G401.6 (cell line): ENCODE measurements at regions not wholly inside any gene's neighbourhood (a gene's known extent, or its start where the extent isn't known, plus 50 kb on each side); places are given as distances from the start of the nearest gene placed in this dataset.
"Not testable (repeated sequence)": the region's sequence is repeated elsewhere in the genome, so short reads cannot be mapped to it uniquely, and the experiment has no call there.

ENCODE experiments used
- FAIRE-seq: peaks from 2 replicates; lab custom pipeline; 2012; peaks lifted over from hg19 to GRCh38; lab: Jason Lieb, UNC

DNA sequence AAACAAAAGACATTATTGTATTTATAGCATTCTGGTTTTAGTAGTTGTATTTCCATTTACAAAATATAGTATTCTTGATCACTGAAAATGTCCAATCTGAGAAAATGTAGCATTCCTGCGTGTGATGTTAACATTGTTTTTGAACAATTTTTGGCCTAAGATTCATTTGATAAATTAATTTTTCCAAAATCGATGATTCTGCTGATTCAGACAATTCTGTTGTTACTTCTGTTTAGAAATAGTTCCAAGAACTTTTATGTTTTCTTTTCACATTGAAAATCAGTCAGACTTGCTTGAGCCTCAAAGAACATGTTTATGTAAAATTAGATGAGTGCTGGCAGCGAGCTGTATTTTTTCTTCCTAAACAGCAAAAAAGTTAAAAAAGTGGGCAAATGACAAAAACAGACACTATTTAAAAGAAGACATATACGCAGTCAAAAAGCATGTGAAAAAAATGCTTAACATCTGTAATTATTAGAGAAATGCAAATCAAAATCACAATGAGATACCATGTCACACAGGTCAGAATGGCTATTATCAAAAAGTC lies 804.5 kb upstream of the MIR17HG start:
- FAIRE-seq, result no peak

GRCh38 chr13:90545070-90545840 lies 802.2 kb upstream of the MIR17HG start:
- FAIRE-seq, result no peak

- no peak for FAIRE-seq
These were observed 800.2 kb upstream of the MIR17HG start for GRCh38 chr13:90547272-90547790.

- no peak for FAIRE-seq
These were observed 796.2 kb upstream of the MIR17HG start for GRCh38 chr13:90551253-90551652.

- FAIRE-seq, result no peak
These were observed 794.8 kb upstream of the MIR17HG start for GRCh38 chr13:90552702-90553101.

DNA sequence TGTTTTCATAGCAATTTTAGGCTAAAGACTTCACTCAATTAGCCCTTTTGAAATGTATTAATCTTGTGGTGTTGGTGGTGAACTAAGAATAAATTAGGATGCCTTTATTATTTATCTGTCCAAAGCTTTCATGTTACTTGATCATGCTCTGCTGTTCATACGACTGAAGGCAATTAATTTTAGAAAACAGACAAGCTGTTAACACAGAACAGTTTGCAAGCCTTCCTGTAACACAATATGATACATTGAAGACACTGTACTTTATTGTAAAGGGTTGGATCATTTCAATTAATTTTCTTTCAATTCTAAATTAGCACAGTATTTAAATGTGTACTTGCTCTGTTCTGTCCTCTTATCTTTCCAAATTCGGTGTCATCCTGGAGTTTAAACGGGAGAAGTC lies 794.3 kb upstream of the MIR17HG start:
- FAIRE-seq, result no peak

DNA sequence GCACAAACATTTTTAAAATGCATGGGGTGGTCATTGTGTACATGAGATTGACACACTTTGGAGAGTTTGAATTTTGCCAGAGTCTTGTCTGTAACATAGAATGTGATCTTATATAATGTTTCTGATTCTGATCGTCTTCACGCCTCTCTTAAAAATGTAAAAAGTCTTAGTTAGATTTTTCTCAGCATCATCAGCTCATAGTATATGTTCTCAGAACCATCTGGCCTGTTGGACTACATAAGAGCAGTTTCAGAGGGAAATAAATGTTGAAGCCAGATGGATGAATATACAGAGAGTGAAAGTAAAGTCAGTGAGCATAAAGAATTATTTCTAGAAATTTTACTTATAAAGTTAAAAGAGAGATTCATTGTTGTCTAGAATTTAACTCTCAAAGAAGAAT lies 789.9 kb upstream of the MIR17HG start:
- no peak for FAIRE-seq

DNA sequence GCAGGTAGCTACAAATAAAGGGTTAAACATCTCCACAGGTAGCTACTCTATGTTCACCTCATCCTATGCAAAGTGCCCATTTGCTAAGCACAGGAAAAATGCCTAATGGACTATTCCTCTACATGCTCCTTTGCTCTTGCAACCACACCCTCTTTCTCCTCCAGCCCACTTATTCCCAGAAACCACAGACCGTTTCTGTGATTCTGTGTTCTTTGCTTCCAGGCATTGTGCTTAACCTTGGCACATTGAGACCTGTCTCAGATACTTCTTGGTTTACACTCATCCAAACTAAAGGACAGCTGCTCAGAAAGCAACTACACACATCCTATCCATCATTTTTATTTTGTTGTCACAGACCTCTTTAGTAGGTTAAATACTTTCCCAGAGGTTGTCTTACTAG lies 785.0 kb upstream of the MIR17HG start:
- FAIRE-seq, result no peak

DNA sequence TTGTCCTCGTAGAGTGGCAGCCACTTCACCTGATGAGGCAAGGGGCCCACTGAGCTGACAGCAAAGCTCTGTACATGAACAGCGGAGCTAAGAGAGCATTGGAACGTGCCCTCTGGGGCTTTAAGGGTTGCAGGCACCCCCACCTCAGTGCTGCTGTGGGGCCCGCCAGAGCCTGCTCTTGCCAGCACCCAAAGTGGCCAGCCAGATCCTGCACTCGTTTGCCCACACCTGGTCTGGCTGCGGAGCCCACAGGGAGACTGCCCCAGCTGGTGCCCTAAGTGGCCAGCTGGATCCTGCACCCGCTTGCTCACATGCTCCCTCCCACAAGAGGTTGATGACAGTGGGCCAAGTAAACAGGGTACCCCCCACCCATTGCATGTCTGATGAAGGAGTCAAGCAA lies 783.4 kb upstream of the MIR17HG start:
- no peak for FAIRE-seq

DNA sequence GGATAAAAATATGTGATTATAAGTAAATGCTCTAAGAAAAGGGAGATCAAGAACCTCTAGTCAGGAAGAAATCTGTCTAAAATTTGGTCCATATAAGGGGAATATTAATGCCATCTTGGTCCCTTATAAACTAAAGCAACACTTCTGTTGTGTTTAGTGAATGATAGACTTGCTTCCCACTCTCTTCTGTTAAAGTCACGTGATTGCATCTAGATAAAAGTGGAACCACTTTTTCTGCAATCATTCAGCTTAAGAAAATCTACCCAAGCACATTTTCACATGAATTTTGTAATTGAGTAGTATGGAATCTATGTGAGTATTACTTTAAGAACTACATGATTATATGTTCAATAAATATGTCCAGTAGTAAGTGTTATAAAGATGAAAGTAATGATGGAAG lies 782.9 kb upstream of the MIR17HG start:
- FAIRE-seq, result no peak

GRCh38 chr13:90565985-90566713 lies 781.3 kb upstream of the MIR17HG start:
- FAIRE-seq, result no peak

DNA sequence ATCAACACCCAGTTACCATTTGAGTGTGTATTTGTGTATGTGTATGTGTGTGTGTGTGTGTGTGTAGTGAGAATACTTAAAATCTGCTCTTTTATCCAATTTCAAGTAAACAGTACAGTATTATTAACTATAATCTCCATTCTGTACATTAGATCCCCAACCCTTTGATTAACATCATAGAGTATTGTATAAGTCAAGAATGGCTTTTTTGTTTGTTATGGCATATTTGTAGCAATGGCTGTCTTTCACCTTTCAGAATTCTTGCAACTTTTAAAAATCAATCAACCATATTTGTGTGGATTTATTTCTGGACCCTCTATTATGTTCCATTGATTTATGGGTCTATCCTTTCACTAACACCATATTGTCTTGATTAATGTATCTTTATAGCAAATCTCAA lies 779.3 kb upstream of the MIR17HG start:
- FAIRE-seq, result no peak

- FAIRE-seq, result no peak
These were observed 771.4 kb upstream of the MIR17HG start for GRCh38 chr13:90576067-90576466.

DNA sequence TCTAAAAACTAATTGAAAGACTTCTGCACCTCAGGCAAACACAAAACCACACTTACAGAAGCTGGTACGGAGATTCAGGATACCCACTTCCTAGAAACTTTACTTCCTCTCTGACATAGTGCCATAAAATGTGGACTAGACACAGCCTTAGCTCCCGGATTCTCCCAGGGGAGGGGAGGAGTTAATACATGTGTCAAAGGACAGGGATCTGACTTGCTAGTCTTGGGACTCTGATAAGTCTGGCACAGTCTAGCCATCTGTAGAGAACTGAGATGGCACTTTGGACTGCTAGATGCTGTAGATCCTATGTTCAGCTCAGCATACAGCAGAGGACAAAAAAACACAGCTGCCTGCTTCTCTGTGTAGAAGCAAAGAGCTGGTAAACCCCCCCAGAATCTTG lies 769.8 kb upstream of the MIR17HG start:
- no peak for FAIRE-seq

GRCh38 chr13:90585392-90585791 lies 762.1 kb upstream of the MIR17HG start:
- FAIRE-seq, result no peak

- FAIRE-seq, result peak; percentile 80
These were observed 756.1 kb upstream of the MIR17HG start for GRCh38 chr13:90591260-90591926.

GRCh38 chr13:90591927-90592268 lies 755.6 kb upstream of the MIR17HG start:
- no peak for FAIRE-seq

DNA sequence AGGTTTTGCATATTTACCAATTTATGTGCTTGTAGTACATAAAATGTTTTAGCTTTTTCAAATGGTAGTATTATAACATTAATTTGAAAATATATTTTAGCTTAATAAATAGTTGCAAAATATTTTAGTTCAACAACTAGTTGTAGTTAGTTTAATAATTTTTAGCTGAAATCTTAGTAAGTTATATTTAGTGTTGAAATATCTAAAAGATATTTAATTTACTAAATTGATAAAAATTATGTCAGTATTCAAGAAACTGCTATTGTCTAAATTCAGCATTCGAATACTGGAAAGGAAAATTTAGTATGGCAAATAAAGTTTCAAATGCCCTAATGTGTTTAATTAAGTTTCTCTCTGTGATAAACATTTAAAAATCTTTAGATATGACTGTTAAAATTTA lies 754.5 kb upstream of the MIR17HG start:
- peak; percentile 93 for FAIRE-seq

GRCh38 chr13:90594681-90595080 lies 752.8 kb upstream of the MIR17HG start:
- FAIRE-seq, result no peak

DNA sequence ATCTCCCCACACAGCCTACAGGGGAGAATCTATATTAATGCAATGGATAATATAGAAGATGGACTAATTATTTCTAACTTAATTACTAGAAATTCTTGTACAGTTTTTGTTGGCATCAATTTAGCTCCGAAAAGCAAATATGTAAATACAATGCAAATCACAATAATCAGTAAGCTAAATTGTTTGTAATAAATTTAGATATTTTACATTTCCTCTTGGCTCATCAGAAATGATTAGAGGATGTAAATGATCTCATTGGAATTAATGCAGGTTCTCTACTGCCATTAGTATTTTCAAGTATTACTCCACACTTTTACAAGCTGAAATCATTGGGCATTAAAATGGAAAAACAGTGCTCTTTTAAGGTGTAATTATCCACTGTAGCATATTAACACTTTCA lies 741.8 kb upstream of the MIR17HG start:
- no peak for FAIRE-seq

DNA sequence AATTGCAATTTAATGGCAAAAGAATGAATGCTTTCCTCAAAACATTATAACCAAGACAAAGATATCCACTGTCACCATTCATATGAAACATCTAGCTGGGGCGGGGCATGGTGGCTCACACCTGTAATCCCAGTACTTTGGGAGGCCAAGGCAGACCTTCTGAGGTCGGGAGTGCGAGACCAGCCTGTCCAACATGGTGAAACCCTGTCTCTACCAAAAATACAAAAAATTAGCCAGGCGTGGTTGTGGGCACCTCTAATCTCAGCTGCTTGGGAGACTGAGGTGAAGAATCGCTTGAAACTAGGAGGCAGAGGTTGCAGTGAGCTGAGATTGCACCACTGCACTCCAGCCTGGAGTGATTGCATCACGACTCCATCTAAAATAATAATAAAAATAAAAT lies 740.6 kb upstream of the MIR17HG start:
- FAIRE-seq, result not testable (repeated sequence)

- FAIRE-seq, result no peak
These were observed 735.1 kb upstream of the MIR17HG start for GRCh38 chr13:90612391-90612790.
